OCI-LY3 (cell line): ENCODE measurements at regions not wholly inside any gene's neighbourhood (a gene's known extent, or its start where the extent isn't known, plus 50 kb on each side); places are given as distances from the start of the nearest gene placed in this dataset.

Experiments
- EZH2phosphoT487 ChIP-seq: fragments of 200-600 bp; shearing (Covaris generic); IDR thresholded peaks from 2 replicates; pipeline ENCODE4 v1.6.1; 2018; ENCODE audit warnings: antibody characterized with exemption, mixed run types, low read depth
- TF ChIP-seq, protein P1 (sequence below): fragments of 200-600, 300-600 bp; sonication (generic); IDR thresholded peaks from 2 replicates; pipeline ENCODE4 v1.5.1; 2014; ENCODE audit warnings: antibody characterized with exemption, low read length, low read depth

DNA sequence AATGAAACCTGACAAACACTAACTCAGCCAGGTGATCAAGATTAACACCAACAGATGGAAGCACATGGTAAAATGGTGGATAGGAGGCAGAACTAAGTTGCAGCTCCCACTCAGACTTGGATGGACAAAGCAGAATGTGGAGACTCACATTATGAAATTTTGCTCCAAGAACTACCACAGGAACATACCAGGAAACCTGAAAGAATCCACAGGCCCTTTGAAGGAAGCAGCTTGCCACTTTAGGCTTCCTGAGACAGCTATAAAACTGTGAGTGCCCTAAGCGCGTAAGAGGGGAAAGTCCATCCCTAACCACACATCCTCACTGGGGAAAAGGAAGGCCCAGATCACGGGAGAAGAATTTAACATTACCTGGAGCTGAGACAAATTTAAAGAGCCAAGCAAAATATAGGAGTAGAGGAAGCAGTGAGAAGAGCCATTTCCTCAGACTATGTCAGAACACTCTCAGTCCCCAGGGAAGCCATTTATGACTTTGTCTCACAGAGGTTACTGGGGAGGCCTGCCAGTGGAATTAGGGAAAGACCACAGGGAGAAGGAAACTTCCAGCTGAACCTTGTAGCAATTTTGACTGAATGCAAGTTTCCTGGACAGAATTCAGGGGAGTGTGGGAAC, 224.5 kb downstream of the TEX13C start:
- TF ChIP-seq, protein P1, sequence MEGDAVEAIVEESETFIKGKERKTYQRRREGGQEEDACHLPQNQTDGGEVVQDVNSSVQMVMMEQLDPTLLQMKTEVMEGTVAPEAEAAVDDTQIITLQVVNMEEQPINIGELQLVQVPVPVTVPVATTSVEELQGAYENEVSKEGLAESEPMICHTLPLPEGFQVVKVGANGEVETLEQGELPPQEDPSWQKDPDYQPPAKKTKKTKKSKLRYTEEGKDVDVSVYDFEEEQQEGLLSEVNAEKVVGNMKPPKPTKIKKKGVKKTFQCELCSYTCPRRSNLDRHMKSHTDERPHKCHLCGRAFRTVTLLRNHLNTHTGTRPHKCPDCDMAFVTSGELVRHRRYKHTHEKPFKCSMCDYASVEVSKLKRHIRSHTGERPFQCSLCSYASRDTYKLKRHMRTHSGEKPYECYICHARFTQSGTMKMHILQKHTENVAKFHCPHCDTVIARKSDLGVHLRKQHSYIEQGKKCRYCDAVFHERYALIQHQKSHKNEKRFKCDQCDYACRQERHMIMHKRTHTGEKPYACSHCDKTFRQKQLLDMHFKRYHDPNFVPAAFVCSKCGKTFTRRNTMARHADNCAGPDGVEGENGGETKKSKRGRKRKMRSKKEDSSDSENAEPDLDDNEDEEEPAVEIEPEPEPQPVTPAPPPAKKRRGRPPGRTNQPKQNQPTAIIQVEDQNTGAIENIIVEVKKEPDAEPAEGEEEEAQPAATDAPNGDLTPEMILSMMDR = no peak
- no peak for TF ChIP-seq EZH2phosphoT487
